GM18507 (cell line): ENCODE measurements at regions not wholly inside any gene's neighbourhood (a gene's known extent, or its start where the extent isn't known, plus 50 kb on each side); places are given as distances from the start of the nearest gene placed in this dataset.

Source experiments
- DNase-seq: peaks from one replicate; pipeline ENCODE4 v3.0.0; 2011; ENCODE audit warnings: low read depth; ENCODE audit not compliant: insufficient read length; ENCODE audit errors: extremely low spot score
- FAIRE-seq: peaks from 2 replicates; lab custom pipeline; 2011; peaks lifted over from hg19 to GRCh38; lab: Jason Lieb, UNC

GRCh38 chr14:87231336-87232026, 761.5 kb downstream of the GALC start:
- DNase-seq (no peak), FAIRE-seq (no peak)

- DNase-seq (no peak), FAIRE-seq (no peak)
Measured at GRCh38 chr14:87230726-87231125, 762.3 kb downstream of the GALC start.

- DNase-seq: no peak
- no peak for FAIRE-seq
Measured at GRCh38 chr14:87229131-87229530, 763.9 kb downstream of the GALC start.

- DNase-seq: no peak
- FAIRE-seq: no peak
Measured at GRCh38 chr14:87217023-87217422, 776.0 kb downstream of the GALC start.

- no peak for DNase-seq
- FAIRE-seq: no peak
Measured at GRCh38 chr14:87214558-87214957, 778.4 kb downstream of the GALC start.

- FAIRE-seq (no peak), DNase-seq (no peak)
Measured at GRCh38 chr14:87207756-87208155, 785.2 kb downstream of the GALC start.

GRCh38 chr14:87205811-87206210, 787.2 kb downstream of the GALC start:
- FAIRE-seq (no peak), DNase-seq (no peak)

- no peak for FAIRE-seq
Measured at GRCh38 chr14:87203346-87203745, 789.6 kb downstream of the GALC start.

GRCh38 chr14:87199381-87199780, 793.6 kb downstream of the GALC start:
- FAIRE-seq (no peak), DNase-seq (no peak)

More at GRCh38 chr14:87203346-87203745, 789.6 kb downstream of the GALC start:
- DNase-seq: no peak

- no peak for DNase-seq
- no peak for FAIRE-seq
Measured at GRCh38 chr14:87196436-87196835, 796.5 kb downstream of the GALC start.

GRCh38 chr14:87187786-87188185, 805.2 kb downstream of the GALC start:
- FAIRE-seq: no peak
- DNase-seq: no peak

- DNase-seq (no peak), FAIRE-seq (no peak)
Measured at GRCh38 chr14:87186737-87187136, 806.2 kb downstream of the GALC start.

GRCh38 chr14:87185961-87186560, 806.9 kb downstream of the GALC start:
- DNase-seq (no peak), FAIRE-seq (no peak)

GRCh38 chr14:87184180-87184579, 808.8 kb downstream of the GALC start:
- DNase-seq (no peak), FAIRE-seq (no peak)

GRCh38 chr14:87181288-87181687, 811.7 kb downstream of the GALC start:
- FAIRE-seq: no peak
- no peak for DNase-seq

GRCh38 chr14:87179936-87180335, 813.0 kb downstream of the GALC start:
- FAIRE-seq: no peak
- DNase-seq: no peak

GRCh38 chr14:87178277-87178676, 814.7 kb downstream of the GALC start:
- DNase-seq (no peak), FAIRE-seq (no peak)

GRCh38 chr14:87175175-87175574, 817.8 kb downstream of the GALC start:
- no peak for FAIRE-seq
- DNase-seq: no peak

GRCh38 chr14:87171141-87171540, 821.8 kb downstream of the GALC start:
- no peak for FAIRE-seq
- DNase-seq: no peak

- DNase-seq (no peak), FAIRE-seq (no peak)
Measured at GRCh38 chr14:87170179-87170578, 822.8 kb downstream of the GALC start.

- FAIRE-seq: no peak
Measured at GRCh38 chr14:87169362-87169761, 823.6 kb downstream of the GALC start.

More at GRCh38 chr14:87169362-87169761, 823.6 kb downstream of the GALC start:
- no peak for DNase-seq
